DND-41 (cell line): ENCODE measurements at regions not wholly inside any gene's neighbourhood (a gene's known extent, or its start where the extent isn't known, plus 50 kb on each side); places are given as distances from the start of the nearest gene placed in this dataset.

Source experiments
- ATAC-seq: fragments of 200-7000 bp; cut with Tn5 transposase; 3 replicates; pipeline ENCODE4 v1.9.1; 2021; ENCODE audit warnings: low read depth; ENCODE audit not compliant: insufficient read depth
- DNase-seq: peaks from one replicate; pipeline ENCODE4 v3.0.0-alpha.2; 2020
- H2AFZ ChIP-seq: 2 replicates; pipeline ENCODE4 v1.6.0; 2012; ENCODE audit warnings: low read depth, low read length
- H3K27ac ChIP-seq: 2 replicates; pipeline ENCODE4 v1.5.1; 2012; ENCODE audit warnings: low read length, inconsistent platforms
- H3K27me3 ChIP-seq: fragments of 200-600 bp; sonication (generic); 2 replicates; pipeline ENCODE4 v1.6.0; 2012; ENCODE audit warnings: low read length, mild to moderate bottlenecking, inconsistent platforms; ENCODE audit not compliant: insufficient read depth, poor library complexity
- H3K36me3 ChIP-seq: 2 replicates; pipeline ENCODE4 v1.5.1; 2012; ENCODE audit warnings: low read length, inconsistent platforms; ENCODE audit not compliant: insufficient read depth
- H3K4me1 ChIP-seq: 2 replicates; pipeline ENCODE4 v1.5.1; 2012; ENCODE audit warnings: mild to moderate bottlenecking, low read length; ENCODE audit not compliant: insufficient read depth
- H3K4me2 ChIP-seq: 2 replicates; pipeline ENCODE4 v1.6.0; 2012; ENCODE audit warnings: mild to moderate bottlenecking, moderate library complexity, low read length, inconsistent platforms; ENCODE audit not compliant: insufficient read depth
- H3K4me3 ChIP-seq, 2 experiments: fragments of 200-600 bp in 1 of 2; shearing (Covaris generic) in 1 of 2; 2 replicates each; pipeline ENCODE4 v1.5.1; 2012 to 2016; ENCODE audit warnings: inconsistent platforms in 2 of 2, low read length in 2 of 2, mild to moderate bottlenecking in 2 of 2, low read depth in 1 of 2, moderate library complexity in 1 of 2
- H3K79me2 ChIP-seq: 2 replicates; pipeline ENCODE4 v1.6.0; 2012; ENCODE audit warnings: low read length, inconsistent platforms; ENCODE audit not compliant: insufficient read depth
- H3K9ac ChIP-seq: 2 replicates; pipeline ENCODE4 v1.6.0; 2012; ENCODE audit warnings: low read depth, mild to moderate bottlenecking, inconsistent platforms, low read length, moderate library complexity
- H3K9me3 ChIP-seq: 2 replicates; pipeline ENCODE4 v1.5.1; 2012; ENCODE audit warnings: low read length, moderate library complexity, mild to moderate bottlenecking, inconsistent platforms; ENCODE audit not compliant: insufficient read depth, severe bottlenecking
- H4K20me1 ChIP-seq: 2 replicates; pipeline ENCODE4 v1.6.0; 2012; ENCODE audit warnings: low read length; ENCODE audit not compliant: insufficient read depth
- EZH2 ChIP-seq: IDR thresholded peaks from 3 replicates; pipeline ENCODE4 v1.6.1; 2012; ENCODE audit warnings: borderline replicate concordance, low read depth, mild to moderate bottlenecking, moderate library complexity, low read length, inconsistent platforms; ENCODE audit not compliant: severe bottlenecking
- TF ChIP-seq, protein P1 (sequence below): IDR thresholded peaks from 2 replicates; pipeline ENCODE4 v1.5.1; 2012; ENCODE audit warnings: borderline replicate concordance, low read length, moderate library complexity, mild to moderate bottlenecking; ENCODE audit not compliant: poor library complexity, severe bottlenecking; ENCODE audit errors: extremely low read depth

GRCh38 chr3:127350172-127351050 lies 62.6 kb upstream of the PRR20G start:
- no peak for DNase-seq
- Histone ChIP-seq H4K20me1 (no peaks in the 10 kb centered on the region), H3K27ac (no peak overlapping the region), H3K79me2 (no peaks in the 10 kb centered on the region), H3K4me2 (no peak overlapping the region), H2AFZ (no peak overlapping the region), H3K9ac (no peak overlapping the region), H3K27me3 (no peaks in the 10 kb centered on the region), H3K4me3 (no peak overlapping the region), H3K4me1 (no peaks in the 10 kb centered on the region), H3K36me3 (no peaks in the 10 kb centered on the region), H3K9me3 (no peaks in the 10 kb centered on the region)
- ATAC-seq = no peak
- TF ChIP-seq EZH2 = no peak
- TF ChIP-seq, protein P1, sequence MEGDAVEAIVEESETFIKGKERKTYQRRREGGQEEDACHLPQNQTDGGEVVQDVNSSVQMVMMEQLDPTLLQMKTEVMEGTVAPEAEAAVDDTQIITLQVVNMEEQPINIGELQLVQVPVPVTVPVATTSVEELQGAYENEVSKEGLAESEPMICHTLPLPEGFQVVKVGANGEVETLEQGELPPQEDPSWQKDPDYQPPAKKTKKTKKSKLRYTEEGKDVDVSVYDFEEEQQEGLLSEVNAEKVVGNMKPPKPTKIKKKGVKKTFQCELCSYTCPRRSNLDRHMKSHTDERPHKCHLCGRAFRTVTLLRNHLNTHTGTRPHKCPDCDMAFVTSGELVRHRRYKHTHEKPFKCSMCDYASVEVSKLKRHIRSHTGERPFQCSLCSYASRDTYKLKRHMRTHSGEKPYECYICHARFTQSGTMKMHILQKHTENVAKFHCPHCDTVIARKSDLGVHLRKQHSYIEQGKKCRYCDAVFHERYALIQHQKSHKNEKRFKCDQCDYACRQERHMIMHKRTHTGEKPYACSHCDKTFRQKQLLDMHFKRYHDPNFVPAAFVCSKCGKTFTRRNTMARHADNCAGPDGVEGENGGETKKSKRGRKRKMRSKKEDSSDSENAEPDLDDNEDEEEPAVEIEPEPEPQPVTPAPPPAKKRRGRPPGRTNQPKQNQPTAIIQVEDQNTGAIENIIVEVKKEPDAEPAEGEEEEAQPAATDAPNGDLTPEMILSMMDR = no peak

DNA sequence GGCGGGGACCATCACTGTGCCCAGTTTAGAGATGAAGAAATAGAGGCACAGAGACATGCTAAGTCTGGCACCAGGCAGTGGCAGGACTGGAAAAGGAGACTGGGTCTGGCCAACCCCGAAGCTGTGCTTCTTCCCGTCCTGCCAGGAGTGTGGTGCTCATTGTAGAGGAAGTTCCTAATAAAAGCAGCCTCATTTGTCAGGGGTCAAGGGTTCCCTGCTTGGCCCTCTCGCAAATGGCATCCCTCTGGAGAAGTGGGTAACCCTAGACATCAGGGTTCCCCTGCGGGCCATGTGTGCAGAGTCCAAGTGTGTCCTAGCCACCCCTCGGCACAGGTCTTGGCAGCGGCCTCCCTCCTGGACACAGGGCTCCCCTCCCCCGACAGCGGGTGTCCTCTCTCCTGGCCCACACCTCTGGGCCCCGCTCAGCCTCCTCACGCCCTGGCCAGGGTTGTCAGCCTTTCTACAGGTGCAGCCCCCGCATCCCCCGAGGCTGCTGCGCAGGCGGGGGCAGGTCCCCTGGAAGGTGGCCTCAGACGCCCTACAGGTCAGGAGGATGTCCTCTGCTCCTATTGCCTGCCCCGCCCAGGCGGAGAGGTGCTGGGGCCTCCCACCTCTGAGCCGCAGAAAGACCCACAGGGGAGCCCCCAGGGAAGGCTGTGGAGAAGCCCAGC lies 61.8 kb upstream of the PRR20G start:
- no peak for TF ChIP-seq EZH2
- TF ChIP-seq, protein P1 = no peak
- H3K4me1 ChIP-seq = no peaks in the 10 kb centered on the region
- H3K36me3 ChIP-seq = no peaks in the 10 kb centered on the region
- H3K27ac ChIP-seq = no peak overlapping the region
- ATAC-seq = no peak
- no peak overlapping the region for H3K4me3 ChIP-seq
- H4K20me1 ChIP-seq = no peaks in the 10 kb centered on the region
- no peak for DNase-seq
- no peaks in the 10 kb centered on the region for H3K79me2 ChIP-seq
- no peak overlapping the region for H3K4me2 ChIP-seq
- no peak overlapping the region for H2AFZ ChIP-seq
- no peak overlapping the region for H3K9ac ChIP-seq
- H3K9me3 ChIP-seq = no peaks in the 10 kb centered on the region
- no peaks in the 10 kb centered on the region for H3K27me3 ChIP-seq

- H3K27ac ChIP-seq = no peak overlapping the region
- DNase-seq = no peak
- H4K20me1 ChIP-seq = no peaks in the 10 kb centered on the region
- no peaks in the 10 kb centered on the region for H3K4me1 ChIP-seq
- H3K9ac ChIP-seq = no peak overlapping the region
- TF ChIP-seq, protein P1 = no peak
- no peak for TF ChIP-seq EZH2
- no peaks in the 10 kb centered on the region for H3K79me2 ChIP-seq
- no peak for ATAC-seq
- H2AFZ ChIP-seq = no peak overlapping the region
- no peaks in the 10 kb centered on the region for H3K9me3 ChIP-seq
- H3K4me2 ChIP-seq = no peak overlapping the region
- no peaks in the 10 kb centered on the region for H3K36me3 ChIP-seq
- H3K4me3 ChIP-seq = no peak overlapping the region
- H3K27me3 ChIP-seq = no peaks in the 10 kb centered on the region
Measured at GRCh38 chr3:127342735-127343134, 54.9 kb upstream of the PRR20G start.
